GM12891 (cell line): ENCODE measurements at regions not wholly inside any gene's neighbourhood (a gene's known extent, or its start where the extent isn't known, plus 50 kb on each side); places are given as distances from the start of the nearest gene placed in this dataset.
A peak's percentile ranks its signal among the peaks of the same experiment; 100 is the strongest.

Experiments
- PAX5 ChIP-seq: IDR thresholded peaks from 2 replicates; pipeline ENCODE4 v1.6.1; 2011; ENCODE audit warnings: low read length, moderate library complexity, mild to moderate bottlenecking; ENCODE audit not compliant: insufficient read depth, severe bottlenecking
- POLR2A ChIP-seq: IDR thresholded peaks from 2 replicates; pipeline ENCODE4 v1.6.1; 2011; ENCODE audit warnings: low read depth, low read length, control low read depth
- POLR2AphosphoS5 ChIP-seq: IDR thresholded peaks from 2 replicates; pipeline ENCODE4 v1.6.1; 2011; ENCODE audit warnings: low read depth, low read length, control low read depth
- POU2F2 ChIP-seq: IDR thresholded peaks from 2 replicates; pipeline ENCODE4 v1.6.1; 2011; ENCODE audit warnings: low read depth, mild to moderate bottlenecking, control low read depth, low read length, moderate library complexity
- SPI1 ChIP-seq: IDR thresholded peaks from 2 replicates; pipeline ENCODE4 v1.6.1; 2011; ENCODE audit warnings: low read depth, low read length, control low read depth
- TAF1 ChIP-seq: IDR thresholded peaks from 2 replicates; pipeline ENCODE4 v1.6.1; 2011; ENCODE audit warnings: low read depth, low read length, control low read depth

- TF ChIP-seq POLR2A (no peak; the same call in 1 of the 2 replicates), POLR2AphosphoS5 (no peak), TAF1 (no peak; the same call in 1 of the 2 replicates), POU2F2 (peak; percentile 92), SPI1 (no peak), PAX5 (peak; percentile 61)
Observed at GRCh38 chr1:101388904-101389546, 152.2 kb downstream of the S1PR1 start.
